A673 (cell line): ENCODE measurements at regions not wholly inside any gene's neighbourhood (a gene's known extent, or its start where the extent isn't known, plus 50 kb on each side); places are given as distances from the start of the nearest gene placed in this dataset.

ENCODE experiments used
- CTCF ChIP-seq: fragments of 300-800, 200-600 bp; sonication (generic); conservative IDR thresholded peaks from 2 replicates; pipeline ENCODE4 v1.5.1; 2017; ENCODE audit warnings: low read depth, mild to moderate bottlenecking, antibody characterized with exemption, low read length, moderate library complexity, mixed read lengths
- EZH2 ChIP-seq: fragments of 200-600 bp; sonication (generic); IDR thresholded peaks from 2 replicates; pipeline ENCODE4 v1.6.1; 2017; ENCODE audit warnings: borderline replicate concordance, low read depth, mild to moderate bottlenecking, mixed read lengths, antibody characterized with exemption, low read length; ENCODE audit not compliant: poor library complexity, severe bottlenecking

- TF ChIP-seq EZH2 (no peak), CTCF (no peak)
These were observed 108.7 kb upstream of the PLS3 start for GRCh38 chrX:115452251-115452650.
